Dermis blood vessel endothelial cell (primary cell): ENCODE measurements at regions not wholly inside any gene's neighbourhood (a gene's known extent, or its start where the extent isn't known, plus 50 kb on each side); places are given as distances from the start of the nearest gene placed in this dataset.

ENCODE experiments used
- DNase-seq: peaks from one replicate; pipeline ENCODE4 v3.0.0; 2010

DNA sequence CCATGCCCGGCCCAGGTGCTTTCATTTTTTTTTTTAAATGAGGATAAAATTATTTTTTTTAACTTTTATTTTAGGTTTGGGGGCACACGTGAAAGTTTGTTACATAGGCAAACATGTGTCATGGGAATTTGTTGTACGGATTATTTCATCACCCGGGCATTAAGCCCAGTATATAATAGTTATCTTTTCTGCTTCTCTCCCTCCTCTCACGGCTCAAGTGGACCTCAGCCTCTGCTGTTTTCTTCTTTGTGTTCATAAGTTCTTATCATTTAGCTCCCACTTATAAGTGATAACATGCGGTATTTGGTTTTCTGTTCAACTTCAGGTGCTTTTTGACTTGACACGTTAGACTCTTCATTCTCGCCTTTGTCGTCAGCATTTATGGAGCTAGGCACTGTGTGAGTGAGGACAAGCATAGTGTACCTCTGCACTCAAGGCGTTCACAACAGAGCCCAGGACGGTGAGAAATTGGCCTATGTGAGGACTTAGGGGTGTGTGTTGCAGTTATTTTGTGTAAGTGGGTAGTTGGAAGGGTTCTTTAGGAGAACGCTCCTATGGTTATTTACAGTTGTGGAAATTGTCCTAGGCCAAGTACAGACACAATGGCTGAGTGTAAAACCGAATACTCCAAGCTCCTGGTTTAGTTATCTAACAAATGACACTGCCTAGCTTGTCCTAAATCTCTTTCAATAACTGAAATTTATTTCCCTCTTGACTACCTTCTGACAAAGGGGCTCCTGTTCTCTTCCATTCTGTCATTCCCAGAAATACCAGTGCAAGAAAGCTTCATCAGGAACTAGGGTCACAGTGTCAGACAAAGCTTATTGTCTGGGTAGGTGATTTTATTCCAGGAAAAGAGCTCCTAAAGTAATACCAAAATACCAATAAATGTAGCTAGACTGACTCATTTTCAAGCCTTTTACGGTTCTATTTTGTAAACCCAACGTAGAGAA is 200.5 kb upstream of the PRICKLE1 start:
- no peak for DNase-seq

DNA sequence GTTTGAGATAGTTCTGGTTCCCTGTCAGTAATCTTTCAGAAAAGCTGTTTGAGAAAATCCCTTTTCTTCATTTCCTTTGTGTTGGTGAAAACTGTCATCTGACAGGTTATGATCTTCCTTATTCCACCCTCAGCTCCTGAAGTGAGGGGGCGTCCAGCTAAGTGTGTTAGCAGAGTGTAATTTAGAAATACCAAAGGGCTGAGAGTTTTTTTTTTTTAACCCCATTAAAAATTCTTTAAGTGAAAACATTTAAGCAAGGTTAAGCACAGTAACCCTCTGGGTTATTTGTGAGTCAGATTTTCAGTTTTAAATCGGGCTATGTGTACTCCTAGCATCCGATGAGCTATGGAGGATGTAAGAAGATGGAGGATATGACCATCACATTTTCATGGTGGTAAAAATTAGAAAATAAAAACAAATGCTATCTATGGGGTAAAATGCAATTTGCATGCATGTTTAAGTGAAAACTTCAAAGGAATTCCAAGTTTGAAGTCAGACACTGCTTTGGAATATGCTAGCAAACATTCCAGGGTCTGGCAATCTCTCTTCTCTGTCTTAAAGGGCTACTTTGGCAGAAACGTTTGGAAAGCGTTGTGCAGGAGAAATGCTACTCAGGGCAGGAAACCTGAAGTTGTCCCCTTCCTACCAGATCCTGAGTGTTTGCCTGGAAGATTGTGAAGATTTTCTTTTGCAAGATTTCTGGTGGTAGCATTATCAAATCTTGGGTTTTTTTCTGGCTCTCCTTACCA is 197.0 kb upstream of the PRICKLE1 start:
- DNase-seq, result no peak

GRCh38 chr12:42785944-42786343 is 196.4 kb upstream of the PRICKLE1 start:
- no peak for DNase-seq

GRCh38 chr12:42780671-42781070 is 191.1 kb upstream of the PRICKLE1 start:
- DNase-seq, result no peak

- no peak for DNase-seq
Measured at GRCh38 chr12:42779186-42779859, 189.8 kb upstream of the PRICKLE1 start.

DNA sequence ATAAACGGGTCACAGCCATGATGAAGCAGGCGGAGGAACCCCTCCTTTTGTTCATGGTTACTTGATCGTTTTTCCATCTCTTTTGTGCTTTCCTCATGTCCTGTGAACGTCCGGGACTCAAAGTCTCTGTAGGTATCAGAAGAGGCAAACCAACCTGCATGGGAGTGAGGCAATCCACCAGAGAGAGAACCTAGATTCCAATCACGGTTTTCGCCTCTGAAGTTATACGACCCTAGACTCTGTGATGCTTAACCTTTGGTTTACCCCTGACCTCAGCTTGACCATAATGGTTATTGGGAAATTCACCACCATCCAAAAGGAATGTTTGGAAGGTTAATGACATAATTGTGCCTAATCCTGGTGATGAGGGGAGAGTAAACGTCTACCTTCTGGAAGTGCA is 186.8 kb upstream of the PRICKLE1 start:
- DNase-seq, result no peak

- no peak for DNase-seq
Measured at GRCh38 chr12:42774238-42774637, 184.7 kb upstream of the PRICKLE1 start.

GRCh38 chr12:42770261-42770660 is 180.7 kb upstream of the PRICKLE1 start:
- DNase-seq, result no peak

DNA sequence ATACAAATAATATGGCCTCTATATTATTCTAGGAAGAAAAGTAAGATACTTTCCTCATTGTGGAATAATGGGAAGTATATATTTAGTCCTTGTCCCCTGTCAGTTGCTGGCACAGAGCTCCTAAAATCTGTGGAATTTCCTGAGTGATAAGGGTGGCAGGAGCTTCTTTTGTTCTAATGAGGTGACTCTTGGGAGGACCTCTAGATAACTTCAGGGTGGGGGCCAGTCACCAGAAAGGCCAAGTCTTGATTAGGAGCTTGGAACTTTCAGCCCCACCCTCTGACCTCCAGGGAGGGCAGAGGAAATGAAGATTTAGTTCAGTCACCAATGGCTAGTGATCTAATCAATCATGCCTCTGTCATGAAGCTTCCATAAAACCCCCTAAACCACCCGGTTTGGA is 179.9 kb upstream of the PRICKLE1 start:
- DNase-seq, result no peak

DNA sequence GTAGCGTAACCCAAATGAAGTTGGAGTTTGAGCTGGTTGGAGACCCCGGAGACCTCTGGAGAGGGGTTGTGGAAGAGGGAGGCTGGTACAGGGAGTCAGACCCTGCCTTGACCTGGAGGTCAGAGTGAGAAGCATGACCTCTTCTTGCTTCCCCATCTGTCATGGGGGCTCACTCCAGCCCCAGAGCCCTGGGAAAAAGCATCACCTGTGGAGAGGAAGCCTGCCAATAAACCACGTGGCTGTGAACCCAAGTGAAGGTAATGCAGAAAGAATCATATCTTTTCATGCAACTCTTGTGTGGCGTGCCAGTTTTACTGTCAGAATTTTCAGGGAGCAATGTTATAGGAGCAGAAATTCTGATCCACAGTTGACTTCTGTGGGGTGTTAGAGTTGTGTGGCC is 178.5 kb upstream of the PRICKLE1 start:
- no peak for DNase-seq

DNA sequence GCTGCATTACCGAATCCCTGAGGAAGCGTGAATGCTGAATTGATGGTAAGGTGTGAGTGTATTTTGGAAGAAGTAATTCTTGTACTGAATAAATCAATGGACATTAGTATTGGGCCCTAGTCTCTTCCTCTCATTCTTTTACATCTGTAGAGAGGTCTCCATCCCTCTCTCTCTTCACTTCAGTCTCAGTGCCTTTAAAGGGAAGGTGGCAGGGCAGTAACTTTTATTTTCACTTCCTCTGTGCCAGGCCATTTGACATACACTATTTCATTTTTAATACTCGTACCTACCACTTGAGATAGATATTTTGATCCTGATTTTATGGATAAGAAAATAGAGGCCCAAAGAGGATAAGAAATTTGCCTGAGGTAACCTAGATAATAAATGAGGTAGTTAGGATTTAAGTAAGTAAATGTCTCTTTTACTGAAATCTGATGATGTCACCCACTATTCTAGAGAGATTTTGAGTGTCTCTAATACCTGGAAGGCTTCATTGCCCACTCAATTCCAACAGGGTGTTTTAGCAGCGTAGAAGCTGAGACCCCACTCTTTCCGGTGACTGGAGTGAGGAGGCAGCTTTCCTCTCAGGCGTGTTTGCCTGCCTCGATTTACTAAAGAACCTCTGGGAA is 177.9 kb upstream of the PRICKLE1 start:
- no peak for DNase-seq

DNA sequence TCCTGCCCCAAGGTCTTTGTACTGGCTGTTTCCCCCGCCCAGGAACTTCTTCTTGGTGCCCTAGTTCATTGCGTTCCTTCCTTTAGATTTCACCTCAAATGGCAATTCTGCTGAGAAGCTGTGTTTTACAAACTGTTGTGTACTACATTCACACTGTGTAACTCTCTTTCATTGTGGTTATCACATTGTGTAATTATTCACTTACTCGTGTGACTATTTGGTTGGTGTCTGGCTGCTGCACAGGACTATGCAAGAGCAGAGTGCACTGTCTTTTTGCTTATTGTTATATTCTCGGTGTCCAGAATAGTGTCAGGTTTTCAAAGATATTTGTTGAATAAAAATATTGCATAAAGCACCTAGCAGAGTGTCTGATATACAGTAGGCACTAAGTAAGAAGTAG is 177.2 kb upstream of the PRICKLE1 start:
- no peak for DNase-seq

DNA sequence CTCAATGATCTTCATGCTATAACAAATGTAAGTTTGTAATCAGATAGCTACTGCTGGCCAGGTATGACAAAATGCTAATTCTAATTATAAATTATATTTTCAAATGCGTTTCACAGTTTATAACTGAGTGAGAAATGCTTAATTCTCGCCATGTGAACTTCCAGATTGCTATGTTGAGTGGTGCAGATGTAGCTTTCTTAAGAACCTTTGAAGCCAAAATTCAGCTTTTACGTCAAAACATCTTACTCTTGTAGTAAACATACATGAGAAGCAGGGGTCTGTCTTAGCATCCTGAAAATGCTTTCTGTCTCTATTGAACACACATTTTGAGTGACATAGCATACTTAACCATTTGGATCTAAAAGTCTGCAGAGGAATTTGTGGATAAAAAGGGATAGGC is 176.5 kb upstream of the PRICKLE1 start:
- DNase-seq, result no peak

- no peak for DNase-seq
Measured at GRCh38 chr12:42763682-42764081, 174.1 kb upstream of the PRICKLE1 start.

DNA sequence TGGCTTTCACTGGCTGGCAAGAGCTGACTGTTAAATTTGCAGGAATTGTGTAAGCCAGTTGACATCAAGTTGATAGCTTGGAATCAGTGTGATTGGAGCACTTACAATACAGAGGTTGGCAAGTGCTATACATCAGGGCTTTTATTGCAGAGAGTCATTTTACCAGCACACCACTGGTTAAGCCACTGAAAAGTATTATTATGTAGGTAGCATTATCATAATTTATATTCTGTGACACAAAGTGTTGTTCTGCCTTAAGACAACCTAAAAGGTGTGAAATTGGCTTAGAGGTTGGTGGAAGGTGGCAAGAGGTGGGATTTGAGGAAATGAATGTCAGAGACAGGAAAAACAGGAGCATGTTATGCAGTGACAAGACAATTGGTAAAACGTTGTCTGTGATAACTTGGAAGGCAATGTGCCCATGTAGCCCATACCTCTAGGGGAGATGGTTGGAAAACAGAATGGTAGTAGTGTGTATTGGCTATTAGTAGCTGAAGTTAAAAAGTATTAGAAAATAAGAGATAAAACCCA is 172.9 kb upstream of the PRICKLE1 start:
- DNase-seq, result no peak

GRCh38 chr12:42761601-42762350 is 172.2 kb upstream of the PRICKLE1 start:
- DNase-seq, result no peak

GRCh38 chr12:42761086-42761485 is 171.5 kb upstream of the PRICKLE1 start:
- no peak for DNase-seq

DNA sequence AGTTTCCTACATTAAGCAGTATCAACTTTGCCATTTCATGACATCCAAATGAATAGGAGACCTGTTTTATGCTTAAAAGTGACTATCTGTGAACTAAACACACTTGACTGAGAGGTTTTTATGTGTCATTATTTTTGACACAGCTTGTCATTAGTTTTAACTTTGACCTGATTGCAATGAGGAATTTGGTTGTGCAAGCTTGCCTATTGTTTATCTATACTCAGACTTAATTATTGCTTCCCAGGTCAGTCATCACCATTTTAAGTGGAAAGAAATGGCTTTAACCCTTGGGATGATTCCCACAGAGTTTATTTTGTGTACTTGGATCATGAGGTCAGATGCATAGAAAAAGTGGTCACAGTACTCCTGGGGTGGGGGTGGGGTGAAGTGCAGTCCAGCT is 171.0 kb upstream of the PRICKLE1 start:
- DNase-seq, result no peak

- no peak for DNase-seq
Measured at GRCh38 chr12:42759622-42760273, 170.2 kb upstream of the PRICKLE1 start.

DNA sequence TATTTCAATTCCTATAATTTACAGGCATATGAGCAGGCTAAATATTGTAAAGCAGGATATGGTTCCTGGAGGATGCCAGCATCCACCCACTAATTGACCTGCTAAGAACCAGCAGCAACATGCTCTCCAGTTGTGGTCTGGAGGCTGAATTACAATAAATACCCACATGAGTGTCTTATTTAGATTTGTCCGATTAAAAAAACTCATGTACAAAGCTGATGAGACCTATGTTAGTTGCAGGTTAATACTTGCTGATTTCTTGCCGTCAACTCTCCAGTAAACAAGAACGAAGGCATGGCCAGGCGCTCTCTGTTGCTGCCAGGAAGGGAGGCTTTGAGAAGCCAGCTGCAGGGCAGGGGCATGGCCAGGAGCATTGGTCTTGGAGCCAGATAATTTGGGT is 169.3 kb upstream of the PRICKLE1 start:
- no peak for DNase-seq

DNA sequence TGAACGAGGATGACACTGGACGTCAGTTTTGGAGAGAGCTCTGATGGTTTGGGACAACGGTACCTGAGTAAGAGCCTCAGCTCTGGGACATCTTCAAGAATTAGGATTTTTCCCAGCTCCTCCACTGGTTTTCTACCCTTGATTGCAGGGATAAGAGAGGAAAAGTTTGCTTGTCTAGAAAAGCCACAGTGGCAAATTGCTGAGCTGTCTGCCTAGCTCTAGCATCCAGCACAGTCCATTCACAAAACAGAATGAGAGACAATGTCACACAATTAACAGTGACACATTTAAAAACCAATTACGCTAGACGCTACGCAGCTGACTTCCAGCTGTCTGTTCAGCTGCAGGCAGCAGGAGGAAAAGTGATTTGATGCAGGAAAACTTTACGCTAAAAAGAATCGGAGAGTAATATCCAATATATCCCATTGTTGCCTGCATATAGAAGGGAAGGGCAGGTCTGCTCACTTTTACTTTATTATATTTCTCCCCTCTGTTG is 168.1 kb upstream of the PRICKLE1 start:
- DNase-seq, result no peak
